COLO829 (cell line): ENCODE measurements at regions not wholly inside any gene's neighbourhood (a gene's known extent, or its start where the extent isn't known, plus 50 kb on each side); places are given as distances from the start of the nearest gene placed in this dataset.
"Not testable (repeated sequence)": the region's sequence is repeated elsewhere in the genome, so short reads cannot be mapped to it uniquely, and the experiment has no call there.

Source experiments
- DNase-seq: peaks from one replicate; pipeline ENCODE4 v3.0.0; 2012; ENCODE audit warnings: low spot score

DNA sequence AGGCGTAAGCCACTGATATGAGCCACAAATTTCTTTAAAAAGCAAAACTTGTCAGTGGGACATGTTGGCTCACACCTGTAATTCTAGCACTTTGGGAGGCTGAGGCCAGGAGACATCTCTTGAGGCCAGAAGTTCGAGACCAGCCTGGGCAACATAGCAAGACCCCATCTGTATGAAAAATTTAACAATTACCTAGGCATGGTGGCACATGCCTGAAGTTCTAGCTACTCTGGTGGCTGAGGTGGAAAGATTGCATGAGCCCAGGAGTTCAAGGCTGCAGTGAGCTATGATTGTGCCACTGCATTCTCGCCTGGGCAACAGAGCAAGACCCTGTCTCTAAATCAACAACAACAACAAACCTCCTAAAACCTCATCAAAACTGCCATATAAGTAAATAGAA lies 147.6 kb upstream of the BARHL2 start:
- DNase-seq = no peak

DNA sequence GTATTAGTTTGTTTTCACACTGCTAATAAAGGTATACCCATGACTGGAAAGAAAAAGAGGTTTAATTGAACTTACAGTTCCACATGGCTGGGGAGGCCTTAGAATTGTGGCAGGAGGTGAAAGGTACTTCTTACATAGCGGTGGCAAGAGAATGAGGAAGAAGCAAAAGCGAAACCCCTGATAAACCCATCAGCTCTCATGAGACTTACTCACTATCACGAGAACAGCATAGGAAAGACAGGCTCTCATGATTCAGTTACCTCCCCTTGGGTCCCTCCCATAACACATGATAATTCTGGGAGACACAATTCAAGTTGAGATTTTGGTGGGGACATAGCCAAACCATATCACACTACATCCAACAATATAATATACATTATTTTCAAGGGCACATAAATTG lies 145.7 kb upstream of the BARHL2 start:
- no peak for DNase-seq

DNA sequence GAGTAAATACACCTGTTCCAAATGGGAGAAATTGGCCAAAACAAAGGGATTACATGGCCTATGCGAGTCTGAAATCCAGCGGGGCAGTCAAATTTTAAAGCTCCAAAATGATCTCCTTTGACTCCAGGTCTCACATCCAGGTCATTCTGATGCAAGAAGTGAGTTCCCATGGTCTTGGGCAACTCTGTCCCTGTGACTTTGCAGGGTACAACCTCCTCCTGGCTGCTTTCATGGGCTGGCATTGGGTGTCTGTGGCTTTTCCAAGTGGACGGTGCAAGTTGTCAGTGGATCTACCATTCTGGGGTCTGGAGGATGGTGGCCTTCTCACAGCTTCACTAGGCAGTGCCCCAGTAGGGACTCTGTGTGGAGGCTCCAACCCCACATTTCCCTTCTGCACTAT lies 144.3 kb upstream of the BARHL2 start:
- not testable (repeated sequence) for DNase-seq

DNA sequence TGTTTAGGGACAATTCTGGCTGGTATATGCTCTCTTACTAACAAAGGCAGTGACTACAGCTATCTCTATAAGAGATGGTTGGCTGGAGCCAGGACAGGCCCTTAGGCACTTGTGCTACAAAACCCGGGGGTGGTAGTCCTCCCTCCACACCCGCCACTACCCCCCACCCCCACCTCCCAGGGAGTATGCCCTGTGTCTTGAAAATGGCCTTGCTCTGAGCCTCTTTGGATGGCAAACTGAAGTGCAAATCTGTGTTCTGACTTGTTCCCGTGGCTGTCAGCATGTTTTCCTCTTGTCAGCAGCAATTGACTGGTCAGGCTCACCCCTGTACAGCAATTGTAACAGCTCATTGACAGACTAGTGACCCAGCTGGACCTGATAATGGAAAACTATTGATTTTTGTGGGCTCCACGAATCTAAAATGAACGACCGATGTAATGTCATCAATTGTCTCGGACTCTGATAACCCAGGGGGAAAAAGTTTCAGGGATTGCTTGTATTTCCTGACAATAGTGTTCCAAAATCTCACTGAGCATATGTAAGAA lies 139.4 kb upstream of the BARHL2 start:
- no peak for DNase-seq

DNA sequence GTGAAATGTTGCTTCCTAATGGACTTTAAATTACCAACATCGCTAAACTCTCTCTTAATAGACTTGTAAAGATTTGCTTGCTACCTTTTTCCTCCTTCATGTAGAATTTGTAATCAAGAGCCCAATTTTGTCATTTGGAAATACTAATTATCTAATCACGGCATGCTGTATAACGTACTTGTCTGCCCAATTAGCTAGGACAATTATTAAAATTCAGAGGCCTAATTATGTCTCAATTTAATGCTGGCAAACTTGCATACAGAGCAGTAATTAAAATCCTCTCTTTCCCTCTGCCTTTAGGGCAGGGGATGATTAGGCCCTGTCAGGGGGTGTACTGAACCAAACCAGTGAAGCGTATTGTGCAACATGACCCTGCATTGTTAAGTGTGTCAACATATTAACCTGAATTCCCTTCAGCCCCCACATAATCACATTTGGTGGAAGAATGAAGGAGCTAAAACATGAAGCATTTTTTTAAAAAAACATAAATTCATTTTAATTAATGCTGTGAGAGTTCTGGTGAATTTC lies 137.4 kb upstream of the BARHL2 start:
- DNase-seq = no peak

DNA sequence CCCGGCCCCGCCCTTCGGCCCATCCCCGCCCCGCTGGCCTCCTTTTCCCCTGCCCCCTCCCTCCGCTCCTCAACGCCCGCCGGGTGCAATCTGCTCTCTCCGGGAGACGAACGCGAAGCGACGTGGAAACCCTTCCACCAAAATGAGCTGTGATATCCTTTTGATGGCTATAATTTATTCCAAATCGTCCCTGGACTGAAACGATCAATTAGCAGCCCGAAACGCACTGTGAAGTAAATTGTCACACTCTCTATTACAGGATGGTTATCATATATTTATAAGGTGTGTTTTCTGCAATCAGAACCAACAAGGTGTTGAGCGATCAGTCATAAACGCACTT lies 134.6 kb upstream of the BARHL2 start:
- no peak for DNase-seq

DNA sequence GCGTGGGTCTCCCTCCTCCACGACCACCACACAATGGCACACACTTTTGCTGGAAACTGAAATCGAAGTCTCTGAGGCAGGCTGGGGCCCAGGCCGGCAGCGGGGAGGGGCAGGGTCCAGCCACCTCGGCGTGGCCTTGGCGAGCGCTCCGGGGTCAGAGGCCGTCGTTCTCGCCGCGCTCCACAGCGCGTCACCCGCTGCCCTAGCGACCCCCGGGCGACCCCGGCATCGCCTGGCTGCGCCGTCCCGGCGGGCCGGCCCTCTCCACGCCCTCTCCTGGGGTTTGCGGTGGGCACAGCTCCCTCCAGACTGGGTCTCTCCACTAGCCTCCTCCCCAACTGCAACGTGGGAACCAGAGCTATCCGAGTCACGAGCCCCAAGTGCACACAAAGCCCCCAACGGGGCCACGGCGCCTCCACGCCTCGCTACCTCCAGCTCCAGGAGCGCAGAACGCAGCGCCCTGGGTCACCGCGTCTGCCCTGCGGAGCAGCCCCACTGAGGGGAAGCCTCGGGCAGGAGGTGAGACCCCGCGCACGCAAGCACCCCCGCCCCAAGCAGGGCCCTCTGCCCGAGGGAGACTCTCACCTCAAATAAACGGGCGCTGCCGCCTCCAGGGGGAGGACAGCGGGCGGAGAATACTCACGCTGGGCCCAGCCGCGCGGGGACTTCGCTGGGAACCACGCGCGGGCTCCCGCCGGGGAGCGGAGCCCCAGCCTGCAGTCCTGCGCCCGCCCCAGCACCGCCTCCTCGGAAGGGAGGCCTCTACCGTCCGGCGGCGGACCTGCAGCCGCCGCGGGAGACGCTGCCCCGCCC lies 134.0 kb upstream of the BARHL2 start:
- peak; percentile 25 for DNase-seq

DNA sequence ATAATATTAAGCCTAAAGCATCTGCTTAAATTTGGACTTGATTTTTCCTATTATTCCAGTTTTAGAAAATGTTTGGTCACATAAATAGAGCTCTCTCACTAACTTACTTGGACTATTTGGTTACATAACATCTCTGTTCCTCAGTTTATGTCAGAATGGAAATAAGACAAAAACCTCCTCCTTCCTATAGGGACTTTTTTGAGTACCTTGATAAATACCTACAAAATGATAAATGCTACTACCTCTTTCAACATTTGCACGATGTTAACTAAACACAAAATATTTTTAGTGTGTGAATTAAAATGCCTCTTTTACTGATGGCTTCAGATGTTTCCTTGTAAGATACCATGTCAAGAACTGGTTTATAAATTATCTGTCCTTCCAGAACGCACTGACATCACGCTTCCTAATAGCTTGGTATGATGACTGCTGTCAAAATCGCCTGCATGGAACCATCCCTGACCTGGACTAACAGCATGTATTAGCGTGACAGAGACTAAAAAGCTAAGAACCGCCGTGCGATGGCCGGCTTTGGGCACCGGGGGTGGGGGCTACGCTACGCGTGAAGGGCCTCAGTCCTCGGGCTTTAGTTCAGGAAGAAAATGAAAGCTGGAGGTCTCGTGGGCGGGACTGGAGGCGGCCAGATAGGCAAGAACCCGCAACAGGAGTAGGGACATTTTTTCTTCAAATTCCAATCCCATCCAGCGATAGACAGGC lies 133.2 kb upstream of the BARHL2 start:
- DNase-seq = no peak

DNA sequence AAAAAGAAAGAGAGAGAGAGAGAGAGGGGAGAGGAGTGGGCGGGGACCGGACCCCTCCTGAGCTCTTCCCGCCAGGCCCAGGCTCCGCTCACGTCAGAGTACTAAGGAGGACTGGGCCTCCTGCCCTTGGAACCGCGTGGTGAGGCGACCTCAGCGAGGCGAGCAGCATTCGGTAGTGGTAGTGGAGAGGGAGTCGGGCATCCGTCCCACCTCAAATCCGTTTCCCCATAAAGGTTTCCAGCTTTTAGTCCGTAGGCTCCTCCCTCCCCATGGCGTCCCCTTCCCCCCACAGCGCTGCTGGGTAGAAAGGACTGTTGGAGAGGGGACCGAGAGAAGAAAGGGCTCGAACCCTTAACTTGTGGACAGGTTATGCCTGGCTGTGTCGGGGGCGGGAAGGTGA lies 124.4 kb upstream of the BARHL2 start:
- DNase-seq = no peak

DNA sequence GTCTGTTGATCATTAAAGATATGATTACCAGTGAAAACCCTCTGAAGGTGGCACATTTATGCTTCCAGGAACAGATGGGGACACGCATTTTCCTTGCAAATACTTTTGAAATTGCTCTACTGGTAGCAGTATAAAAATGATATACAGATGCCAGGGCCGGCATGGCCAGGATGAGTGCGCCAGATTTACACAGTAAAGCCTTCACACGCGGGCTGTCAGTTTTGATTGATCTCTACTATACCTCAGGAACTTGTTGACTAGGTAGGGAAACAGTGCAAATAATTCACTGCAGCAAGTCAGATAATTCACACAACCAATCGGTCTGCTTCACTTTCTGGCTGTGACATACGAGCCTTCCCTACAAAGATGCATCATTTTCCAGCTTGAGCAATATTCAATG lies 123.2 kb upstream of the BARHL2 start:
- DNase-seq = no peak

DNA sequence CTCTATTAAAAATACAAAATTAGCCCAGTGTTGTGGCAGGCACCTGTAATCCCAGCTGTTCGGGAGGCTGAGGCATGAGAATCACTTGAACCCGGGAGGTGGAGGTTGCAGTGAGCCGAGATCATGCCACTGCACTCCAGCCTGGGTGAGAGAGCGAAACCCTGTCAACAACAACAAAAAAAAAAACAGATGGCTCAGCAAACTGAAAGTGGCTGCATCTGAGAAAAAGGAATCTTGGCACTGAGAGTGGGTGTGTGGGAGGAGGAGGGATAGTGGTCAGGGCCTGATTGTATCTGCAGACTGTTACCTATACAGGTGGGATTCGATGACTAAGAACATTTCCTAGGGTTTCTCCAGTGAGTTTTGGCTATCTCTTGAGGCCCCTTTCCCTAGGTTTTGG lies 122.2 kb upstream of the BARHL2 start:
- DNase-seq = no peak

DNA sequence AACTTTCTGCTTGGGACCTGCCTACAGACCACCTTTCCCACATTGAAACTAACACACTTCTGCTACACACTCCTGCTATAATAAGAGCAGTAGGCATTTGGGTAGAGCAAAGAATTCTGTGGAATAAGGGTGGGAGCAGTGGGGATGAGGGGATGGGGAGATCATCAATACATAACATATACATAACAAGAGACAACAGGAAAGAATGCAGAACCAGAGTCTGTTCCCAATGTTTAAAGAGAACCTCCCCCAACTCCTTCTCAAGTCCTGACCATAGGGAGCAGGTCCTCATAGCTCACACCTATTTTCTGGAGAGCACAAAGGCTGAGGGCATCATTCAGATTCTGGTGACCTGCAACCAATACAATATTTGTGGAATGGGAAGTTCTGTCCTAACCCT lies 121.6 kb upstream of the BARHL2 start:
- DNase-seq = no peak

DNA sequence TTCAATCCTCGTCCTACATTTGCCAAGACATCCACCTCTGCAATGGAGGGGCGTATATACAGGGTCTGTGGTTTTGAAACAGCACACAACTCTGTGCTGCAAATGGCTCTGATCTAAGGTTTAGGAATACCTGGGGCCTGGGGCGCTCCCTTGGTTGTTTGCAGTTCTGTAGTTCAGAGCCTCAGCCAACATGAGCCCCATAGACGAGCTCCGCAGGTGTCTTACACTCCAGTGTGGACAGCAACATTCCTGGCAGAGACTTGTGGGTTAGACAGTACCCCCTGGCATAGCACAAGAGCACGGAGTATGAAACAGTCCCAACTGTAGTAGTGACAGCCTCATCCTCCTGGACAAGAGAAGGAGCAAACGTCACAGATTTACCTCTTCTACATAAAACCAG lies 120.3 kb upstream of the BARHL2 start:
- no peak for DNase-seq

DNA sequence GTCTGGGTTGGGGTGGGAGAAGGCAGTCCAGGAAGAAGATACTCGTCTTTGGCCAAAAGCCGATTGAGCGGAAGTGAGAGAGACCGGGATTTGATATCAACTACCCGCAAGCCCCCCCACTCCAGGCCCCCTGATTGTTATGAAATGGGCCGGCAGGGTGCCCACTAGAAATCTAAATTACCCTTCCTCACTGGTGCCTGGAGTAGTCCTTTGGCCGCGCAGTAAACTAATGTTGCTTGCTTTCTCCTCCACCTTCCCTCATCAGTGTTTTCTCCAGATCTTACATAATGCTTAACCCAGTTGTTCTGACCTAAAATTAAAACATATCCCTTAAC lies 119.2 kb upstream of the BARHL2 start:
- no peak for DNase-seq

DNA sequence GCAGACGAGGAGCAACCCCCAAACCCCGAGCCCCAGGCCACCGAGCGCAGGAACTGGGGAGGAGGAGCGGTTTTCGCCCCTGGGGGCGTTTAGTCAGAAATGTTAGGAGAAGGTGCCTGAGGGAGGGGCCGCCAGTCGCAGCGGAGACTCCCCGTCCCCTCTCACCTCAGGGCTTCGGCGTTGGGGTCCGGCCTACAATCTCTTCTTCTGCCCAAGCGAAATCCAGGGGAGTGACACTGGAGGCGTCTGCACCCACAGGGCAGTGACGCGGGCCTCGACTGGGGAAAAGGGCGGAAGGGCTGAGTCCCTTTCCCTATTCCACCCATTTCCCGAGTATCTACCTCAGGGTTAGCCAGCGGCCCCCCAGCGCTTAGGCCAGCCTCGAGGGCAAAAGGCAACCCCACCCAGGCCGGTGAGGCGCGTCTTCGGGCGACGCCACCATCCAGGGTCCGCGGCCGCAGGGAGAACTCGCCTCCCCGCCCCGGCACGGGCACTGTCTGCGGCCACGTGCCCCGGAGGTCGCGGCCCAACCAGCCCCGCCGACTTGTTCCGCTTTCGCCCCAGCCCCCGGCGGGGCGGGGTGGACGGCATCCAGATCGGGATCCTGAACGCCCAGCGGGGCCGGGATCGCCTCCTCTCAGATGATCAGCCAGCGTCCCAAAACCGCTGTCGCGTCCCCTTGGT lies 118.7 kb upstream of the BARHL2 start:
- DNase-seq = no peak

DNA sequence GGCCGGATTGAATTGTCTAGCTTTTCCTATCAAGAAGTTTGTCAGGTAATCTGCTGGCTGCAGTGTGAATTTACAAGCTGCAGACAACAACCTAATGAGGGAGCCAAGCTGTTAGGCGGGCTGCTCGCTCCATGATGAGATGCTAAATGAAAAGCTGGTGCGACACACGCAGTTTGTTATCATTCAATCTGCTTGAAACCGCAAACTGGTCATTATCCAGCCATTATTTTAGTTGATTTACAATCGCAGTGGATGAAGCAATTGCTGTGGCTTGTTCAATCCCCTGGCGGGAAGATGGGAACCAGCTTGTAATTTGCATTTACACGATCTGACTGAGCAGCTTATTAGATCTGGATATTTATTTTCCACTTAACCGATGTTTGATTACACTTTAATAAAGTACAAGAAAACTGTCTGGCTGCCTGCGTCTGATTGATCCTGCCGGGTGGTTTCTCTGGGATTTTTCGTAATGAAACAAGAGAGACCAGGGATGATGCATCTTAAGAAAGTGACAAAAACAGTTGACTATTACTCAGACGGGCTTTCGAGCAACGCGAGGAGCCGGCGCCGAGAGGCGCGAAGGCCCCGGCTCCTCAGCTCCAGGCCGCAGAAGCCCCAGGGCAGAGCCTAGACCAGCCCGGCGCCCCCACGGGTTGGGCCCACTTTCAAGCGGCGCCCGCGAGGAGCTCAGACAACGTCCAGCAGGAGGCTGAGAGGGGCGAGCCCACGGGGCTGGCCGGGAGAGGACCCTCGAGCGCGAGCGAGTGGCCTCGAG lies 118.0 kb upstream of the BARHL2 start:
- no peak for DNase-seq

DNA sequence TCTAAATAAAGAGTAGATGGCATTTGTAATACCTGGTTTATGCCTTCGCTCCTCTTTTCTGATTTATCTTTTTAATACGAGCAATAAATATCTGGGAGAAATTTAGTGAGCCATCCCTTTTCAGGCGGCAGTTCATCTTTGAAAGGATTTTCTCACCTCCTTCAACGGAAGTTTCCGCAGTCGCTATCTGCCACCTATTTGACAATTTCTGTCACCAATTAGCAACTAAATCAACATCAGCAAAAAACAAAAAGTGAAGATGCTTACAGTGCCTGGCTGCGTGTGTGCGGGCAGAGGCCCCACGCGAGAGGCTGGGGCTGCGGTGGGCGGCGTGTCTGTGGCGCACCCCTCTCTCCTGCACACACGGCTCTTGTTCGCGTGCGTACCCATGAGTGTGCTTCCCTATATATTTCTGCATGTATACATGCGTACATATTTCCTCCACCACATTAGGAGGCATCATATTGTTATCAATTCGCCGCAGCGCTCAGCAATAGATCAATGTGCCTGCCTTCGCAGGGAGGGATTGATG lies 117.3 kb upstream of the BARHL2 start:
- DNase-seq = no peak

DNA sequence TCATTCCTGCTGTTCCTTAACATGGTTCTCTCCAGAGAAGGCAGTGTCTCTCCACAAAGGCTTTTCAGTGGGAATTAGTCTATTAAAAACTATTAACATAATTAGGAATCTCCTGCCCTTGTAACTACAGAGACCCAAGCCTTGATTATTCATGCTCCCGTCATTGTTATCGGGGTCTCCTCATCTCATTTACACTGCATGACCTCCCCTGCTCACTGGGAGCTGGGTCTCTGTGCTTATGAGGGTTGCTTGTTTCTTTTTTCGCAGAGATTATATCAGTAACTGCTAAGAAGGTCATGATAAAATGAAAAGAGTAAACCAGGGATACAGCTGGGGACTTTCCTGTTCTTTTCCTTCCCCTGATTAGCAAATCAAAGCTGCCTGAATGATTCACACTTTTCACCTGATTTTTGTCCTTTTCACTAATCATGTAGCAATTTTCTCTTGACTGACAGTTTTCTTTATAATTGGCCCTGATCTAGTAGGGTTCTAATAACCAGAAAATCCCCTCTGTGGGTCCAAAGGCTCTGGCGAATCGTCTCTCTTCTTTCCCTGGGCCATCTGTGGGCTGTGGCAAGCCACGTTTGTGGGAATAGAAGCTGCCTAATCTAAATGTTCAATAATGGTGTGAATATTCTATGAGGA lies 116.5 kb upstream of the BARHL2 start:
- DNase-seq = no peak

DNA sequence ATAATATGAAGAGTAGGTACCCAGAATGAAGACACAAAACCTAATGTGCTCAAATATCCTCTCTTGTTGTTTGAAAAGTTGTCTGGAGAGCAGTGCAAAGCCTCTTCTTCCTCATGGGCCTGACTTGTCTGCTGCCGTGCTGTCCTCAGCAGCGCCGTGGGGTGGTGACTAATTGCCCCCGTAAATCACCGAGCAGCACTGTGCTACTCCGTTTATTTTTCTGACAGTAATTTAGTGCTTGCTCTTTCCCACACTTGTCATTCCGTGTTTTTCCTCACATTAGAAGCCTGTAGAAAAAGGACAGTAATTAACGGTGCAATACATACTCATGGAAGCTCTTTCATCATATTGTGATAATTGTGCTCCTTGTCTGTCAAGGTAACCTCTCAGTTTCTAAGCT lies 114.8 kb upstream of the BARHL2 start:
- no peak for DNase-seq

DNA sequence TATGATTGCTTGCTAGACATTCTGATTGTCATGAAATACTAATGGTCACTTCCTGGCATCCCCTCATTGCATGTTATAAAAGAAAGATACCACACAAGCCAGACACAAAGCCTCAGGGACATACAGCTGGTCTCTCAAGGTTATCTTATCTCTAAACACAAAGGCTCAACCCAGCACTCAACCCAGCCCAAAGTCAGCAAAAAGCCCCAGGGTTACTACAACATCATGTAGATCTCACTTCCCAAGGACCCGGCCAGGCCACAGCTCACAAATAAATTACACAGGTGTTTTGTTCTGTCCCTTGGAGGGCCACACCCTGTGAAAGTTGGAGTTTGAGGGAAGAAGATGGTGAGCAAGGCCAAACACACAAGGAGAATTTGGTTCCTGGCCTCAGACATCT lies 109.7 kb upstream of the BARHL2 start:
- DNase-seq = no peak

DNA sequence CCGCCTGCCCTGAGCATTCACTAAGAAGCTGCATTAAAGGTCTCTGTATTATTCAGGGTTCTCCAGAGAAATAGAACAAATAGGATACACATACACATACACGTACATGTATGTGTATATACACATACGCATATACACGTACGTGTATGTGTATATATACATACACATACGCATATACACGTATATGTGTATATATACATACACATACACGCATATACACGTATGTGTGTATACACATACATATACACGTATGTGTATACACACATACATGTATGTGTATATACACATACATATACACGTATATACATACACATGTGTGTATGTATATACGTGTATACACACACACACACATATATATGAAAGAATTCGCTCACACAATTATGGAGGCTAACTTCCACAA lies 108.9 kb upstream of the BARHL2 start:
- DNase-seq = no peak
